Activated CD4-positive, alpha-beta T cell treated with anti-CD3 and anti-CD28 coated beads, Interleukin-2, amount 50 U/mL, for 24 hours (primary cell): ENCODE measurements at regions not wholly inside any gene's neighbourhood (a gene's known extent, or its start where the extent isn't known, plus 50 kb on each side); places are given as distances from the start of the nearest gene placed in this dataset.
"Not testable (repeated sequence)": the region's sequence is repeated elsewhere in the genome, so short reads cannot be mapped to it uniquely, and the experiment has no call there.

Experiments used
- DNase-seq, 2 donors: peaks; one replicate each; pipeline ENCODE4 v3.0.0-alpha.2; 2020; ENCODE audit warnings: low read depth in 1 of 2, low spot score in 1 of 2

GRCh38 chr2:111605798-111606197, 278.2 kb downstream of the ANAPC1 start:
- DNase-seq, result not testable (repeated sequence)

- not testable (repeated sequence) for DNase-seq
These were observed 277.4 kb downstream of the ANAPC1 start for GRCh38 chr2:111606632-111607031.

GRCh38 chr2:111609146-111609844, 274.7 kb downstream of the ANAPC1 start:
- DNase-seq, result not testable (repeated sequence)

- DNase-seq, result not testable (repeated sequence)
These were observed 274.0 kb downstream of the ANAPC1 start for GRCh38 chr2:111610035-111610434.

GRCh38 chr2:111616651-111617218, 267.3 kb downstream of the ANAPC1 start:
- DNase-seq, result no peak

GRCh38 chr2:111617299-111618225, 266.4 kb downstream of the ANAPC1 start:
- no peak for DNase-seq

GRCh38 chr2:111618226-111618977, 265.6 kb downstream of the ANAPC1 start:
- no peak for DNase-seq

- no peak for DNase-seq
These were observed 264.8 kb downstream of the ANAPC1 start for GRCh38 chr2:111618978-111619902.

- no peak for DNase-seq
These were observed 263.7 kb downstream of the ANAPC1 start for GRCh38 chr2:111620281-111620680.

- no peak for DNase-seq
These were observed 261.1 kb downstream of the ANAPC1 start for GRCh38 chr2:111622859-111623258.

GRCh38 chr2:111623380-111623779, 260.6 kb downstream of the ANAPC1 start:
- DNase-seq, result no peak

- no peak for DNase-seq
These were observed 259.4 kb downstream of the ANAPC1 start for GRCh38 chr2:111624411-111625156.

- DNase-seq, result not testable (repeated sequence)
These were observed 258.8 kb downstream of the ANAPC1 start for GRCh38 chr2:111625157-111625537.

GRCh38 chr2:111626037-111626864, 257.7 kb downstream of the ANAPC1 start:
- DNase-seq, result no peak

- DNase-seq, result no peak
These were observed 257.2 kb downstream of the ANAPC1 start for GRCh38 chr2:111626865-111627163.

- DNase-seq, result no peak
These were observed 256.7 kb downstream of the ANAPC1 start for GRCh38 chr2:111627256-111627655.

GRCh38 chr2:111628221-111628620, 255.8 kb downstream of the ANAPC1 start:
- no peak for DNase-seq

GRCh38 chr2:111629983-111630382, 254.0 kb downstream of the ANAPC1 start:
- DNase-seq, result no peak

- DNase-seq, result no peak
These were observed 251.3 kb downstream of the ANAPC1 start for GRCh38 chr2:111632661-111633060.
